Activated CD8-positive, alpha-beta T cell treated with anti-CD3 and anti-CD28 coated beads for 36 hours (primary cell): ENCODE measurements at regions not wholly inside any gene's neighbourhood (a gene's known extent, or its start where the extent isn't known, plus 50 kb on each side); places are given as distances from the start of the nearest gene placed in this dataset.

Experiments used
- ATAC-seq: fragments of 200-7000 bp; cut with Tn5 transposase; one replicate; pipeline ENCODE4 v1.10.0; 2021; ENCODE audit warnings: mild to moderate bottlenecking, moderate library complexity
- CTCF ChIA-PET: fragments of 350-600 bp; sonication (Branson Sonifier 250); formaldehyde crosslinking; loops from one replicate; lab custom pipeline; 2021; ENCODE audit warnings: antibody characterized with exemption; lab: Charles Lee
- POLR2A ChIA-PET: fragments of 350-600 bp; sonication (Branson Sonifier 250); formaldehyde crosslinking; loops from one replicate; lab custom pipeline; 2021; ENCODE audit warnings: antibody characterized with exemption; lab: Charles Lee
- DNase-seq: peaks from one replicate; pipeline ENCODE4 v3.0.0-alpha.2; 2020
- H3K27ac Mint-ChIP-seq: one replicate; pipeline ENCODE4 v1.8.0; 2021; ENCODE audit warnings: mild to moderate bottlenecking, mixed read lengths
- H3K27me3 Mint-ChIP-seq: one replicate; pipeline ENCODE4 v1.8.0; 2021; ENCODE audit warnings: mixed read lengths
- H3K36me3 Mint-ChIP-seq: one replicate; pipeline ENCODE4 v1.8.0; 2021; ENCODE audit warnings: low read depth, mixed read lengths
- H3K4me1 Mint-ChIP-seq: one replicate; pipeline ENCODE4 v1.8.0; 2021; ENCODE audit warnings: low read depth, mixed read lengths
- H3K4me3 Mint-ChIP-seq: one replicate; pipeline ENCODE4 v1.8.0; 2021; ENCODE audit warnings: mild to moderate bottlenecking, moderate library complexity, mixed read lengths
- H3K9me3 Mint-ChIP-seq: one replicate; pipeline ENCODE4 v1.8.0; 2021; ENCODE audit warnings: mixed read lengths
- intact Hi-C: fragments of 100-400 bp; cut with micrococcal nuclease; formaldehyde crosslinking; loops from one replicate; pipeline ENCODE4 v1.10.0; 2022
- TF ChIP-seq, protein P1 (sequence below): fragments of 200-600 bp; IDR thresholded peaks from one replicate; pipeline ENCODE4 v1.8.0; 2022; ENCODE audit warnings: antibody characterized with exemption, mild to moderate bottlenecking

DNA sequence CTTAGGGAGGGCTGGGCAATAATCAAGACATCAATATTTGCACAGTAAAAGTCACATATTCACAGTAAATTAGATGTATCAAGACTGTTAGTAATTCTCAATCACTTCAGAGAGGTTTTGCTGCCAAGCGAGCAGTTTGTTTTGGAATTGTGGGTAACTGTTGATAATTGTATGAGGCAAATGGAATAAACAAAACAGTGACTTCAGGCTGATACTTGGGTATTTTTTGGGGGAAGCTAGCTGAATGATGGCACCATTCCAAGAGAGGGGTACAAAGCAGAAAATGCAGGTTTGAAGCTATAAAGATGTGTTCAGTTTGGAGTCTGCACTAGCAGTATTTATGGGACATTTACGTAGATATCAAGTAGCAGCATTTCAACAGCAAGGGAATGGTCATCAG lies 232.8 kb upstream of the ATP2B1 start:
- intact Hi-C loops: no loop called here
- Mint-ChIP-seq H3K4me1 (peaks cover 14% of the 10 kb centered on the region), H3K27me3 (no peaks in the 10 kb centered on the region), H3K36me3 (no peaks in the 10 kb centered on the region), H3K27ac (no peak overlapping the region), H3K4me3 (no peak overlapping the region), H3K9me3 (no peaks in the 10 kb centered on the region)
- ChIA-PET CTCF (interaction anchor here (0.6 kb wide), 1 partner anchor 9 kb away, joined by 3 read pairs; no protein-coding TSS in a partner anchor), POLR2A (no interaction called here)
- no peak for DNase-seq
- no peak for ATAC-seq
- TF ChIP-seq, protein P1, sequence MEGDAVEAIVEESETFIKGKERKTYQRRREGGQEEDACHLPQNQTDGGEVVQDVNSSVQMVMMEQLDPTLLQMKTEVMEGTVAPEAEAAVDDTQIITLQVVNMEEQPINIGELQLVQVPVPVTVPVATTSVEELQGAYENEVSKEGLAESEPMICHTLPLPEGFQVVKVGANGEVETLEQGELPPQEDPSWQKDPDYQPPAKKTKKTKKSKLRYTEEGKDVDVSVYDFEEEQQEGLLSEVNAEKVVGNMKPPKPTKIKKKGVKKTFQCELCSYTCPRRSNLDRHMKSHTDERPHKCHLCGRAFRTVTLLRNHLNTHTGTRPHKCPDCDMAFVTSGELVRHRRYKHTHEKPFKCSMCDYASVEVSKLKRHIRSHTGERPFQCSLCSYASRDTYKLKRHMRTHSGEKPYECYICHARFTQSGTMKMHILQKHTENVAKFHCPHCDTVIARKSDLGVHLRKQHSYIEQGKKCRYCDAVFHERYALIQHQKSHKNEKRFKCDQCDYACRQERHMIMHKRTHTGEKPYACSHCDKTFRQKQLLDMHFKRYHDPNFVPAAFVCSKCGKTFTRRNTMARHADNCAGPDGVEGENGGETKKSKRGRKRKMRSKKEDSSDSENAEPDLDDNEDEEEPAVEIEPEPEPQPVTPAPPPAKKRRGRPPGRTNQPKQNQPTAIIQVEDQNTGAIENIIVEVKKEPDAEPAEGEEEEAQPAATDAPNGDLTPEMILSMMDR: no peak

DNA sequence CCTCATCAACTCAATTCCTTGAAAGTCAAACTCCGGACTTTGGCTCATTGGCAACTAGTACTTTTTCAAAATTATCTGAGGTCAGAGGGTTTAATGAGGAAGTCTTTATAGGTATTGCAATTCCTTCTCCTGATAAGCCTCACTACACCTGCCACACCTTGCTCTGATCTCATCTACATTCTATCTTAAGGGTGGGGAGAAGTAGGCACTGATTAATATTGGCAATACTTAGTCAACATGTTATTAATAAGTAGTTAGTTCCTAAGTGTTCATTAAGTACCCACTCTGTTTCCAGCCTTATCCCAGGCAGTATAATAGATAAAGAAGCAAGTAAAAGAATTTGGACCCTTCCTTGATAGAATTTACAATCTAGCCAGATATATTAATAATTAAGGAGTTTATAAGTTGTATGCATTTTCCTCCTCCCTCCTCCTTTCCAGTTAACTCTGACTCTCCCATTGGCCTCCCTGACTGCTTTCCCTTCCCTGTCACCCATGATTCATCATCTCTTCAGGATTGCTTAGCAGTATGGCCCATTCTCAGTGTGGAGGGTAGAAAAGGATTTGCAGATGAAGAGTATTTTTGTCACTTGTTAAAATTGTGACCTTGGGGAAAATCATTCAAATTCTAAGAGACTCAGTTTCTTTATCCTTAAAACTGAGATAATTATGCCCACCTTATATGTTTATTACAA lies 231.0 kb upstream of the ATP2B1 start:
- ChIA-PET CTCF (no interaction called here), POLR2A (no interaction called here)
- no peak overlapping the region for H3K4me3 Mint-ChIP-seq
- no peaks in the 10 kb centered on the region for H3K9me3 Mint-ChIP-seq
- no peak for ATAC-seq
- DNase-seq: no peak
- peaks cover 24% of the 10 kb centered on the region for H3K4me1 Mint-ChIP-seq
- TF ChIP-seq, protein P1: no peak
- no peaks in the 10 kb centered on the region for H3K27me3 Mint-ChIP-seq
- H3K27ac Mint-ChIP-seq: no peak overlapping the region
- intact Hi-C loops: no loop called here
- H3K36me3 Mint-ChIP-seq: no peaks in the 10 kb centered on the region

GRCh38 chr12:89936631-89937030 lies 228.0 kb upstream of the ATP2B1 start:
- ATAC-seq (no peak), DNase-seq (no peak)
- intact Hi-C loops: no loop called here
- Mint-ChIP-seq H3K27ac (no peak overlapping the region), H3K9me3 (no peaks in the 10 kb centered on the region), H3K36me3 (no peaks in the 10 kb centered on the region), H3K27me3 (no peaks in the 10 kb centered on the region), H3K4me1 (peaks cover 23% of the 10 kb centered on the region), H3K4me3 (no peak overlapping the region)
- CTCF ChIA-PET: no interaction called here
- POLR2A ChIA-PET: no interaction called here
- TF ChIP-seq, protein P1: no peak

DNA sequence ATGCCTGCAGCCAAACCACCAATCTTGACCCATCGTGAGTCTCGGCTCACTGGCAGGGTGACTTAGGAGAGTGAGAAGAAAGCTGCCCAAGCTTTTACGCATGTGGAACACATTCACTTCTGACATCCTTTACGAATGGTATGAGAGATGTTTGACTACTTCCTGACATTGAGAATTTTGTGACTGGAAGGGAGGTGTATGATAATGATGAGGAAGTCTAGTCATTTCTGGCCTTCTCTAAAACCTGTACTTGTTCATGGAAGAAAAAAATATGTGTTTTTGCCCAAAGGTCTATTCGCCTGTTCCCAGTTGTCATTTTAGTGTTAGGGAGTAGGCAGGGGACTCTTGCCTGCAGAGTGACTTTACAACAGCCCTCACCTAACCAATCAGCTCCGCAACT lies 227.2 kb upstream of the ATP2B1 start:
- peak; percentile 37 for ATAC-seq
- H3K27ac Mint-ChIP-seq: no peak overlapping the region
- intact Hi-C loops: no loop called here

GRCh38 chr12:89933911-89934310 lies 225.3 kb upstream of the ATP2B1 start:
- no peaks in the 10 kb centered on the region for H3K36me3 Mint-ChIP-seq
- H3K27ac Mint-ChIP-seq: no peak overlapping the region
- H3K9me3 Mint-ChIP-seq: no peaks in the 10 kb centered on the region
- no peak for ATAC-seq
- no peak overlapping the region for H3K4me3 Mint-ChIP-seq
- H3K27me3 Mint-ChIP-seq: no peaks in the 10 kb centered on the region
- POLR2A ChIA-PET: interaction anchor here (1.1 kb wide), 1 partner anchor 15 kb away, joined by 3 read pairs; no protein-coding TSS in a partner anchor
- no peak for DNase-seq
- intact Hi-C loops: no loop called here
- TF ChIP-seq, protein P1: no peak
- CTCF ChIA-PET: no interaction called here
- peaks cover 20% of the 10 kb centered on the region for H3K4me1 Mint-ChIP-seq

More for the DNA sequence above, 227.2 kb upstream of the ATP2B1 start:
- H3K27me3 Mint-ChIP-seq: no peaks in the 10 kb centered on the region
- TF ChIP-seq, protein P1: no peak
- no peak overlapping the region for H3K4me3 Mint-ChIP-seq
- H3K36me3 Mint-ChIP-seq: no peaks in the 10 kb centered on the region
- no peak for DNase-seq
- POLR2A ChIA-PET: no interaction called here
- H3K9me3 Mint-ChIP-seq: no peaks in the 10 kb centered on the region
- CTCF ChIA-PET: no interaction called here
- H3K4me1 Mint-ChIP-seq: peaks cover 20% of the 10 kb centered on the region
